Fibroblast of skin of scalp (primary cell): ENCODE measurements at regions not wholly inside any gene's neighbourhood (a gene's known extent, or its start where the extent isn't known, plus 50 kb on each side); places are given as distances from the start of the nearest gene placed in this dataset.
"Not testable (repeated sequence)": the region's sequence is repeated elsewhere in the genome, so short reads cannot be mapped to it uniquely, and the experiment has no call there.

ENCODE experiments used
- DNase-seq: peaks from one replicate; pipeline ENCODE4 v3.0.0-alpha.2; 2013

DNA sequence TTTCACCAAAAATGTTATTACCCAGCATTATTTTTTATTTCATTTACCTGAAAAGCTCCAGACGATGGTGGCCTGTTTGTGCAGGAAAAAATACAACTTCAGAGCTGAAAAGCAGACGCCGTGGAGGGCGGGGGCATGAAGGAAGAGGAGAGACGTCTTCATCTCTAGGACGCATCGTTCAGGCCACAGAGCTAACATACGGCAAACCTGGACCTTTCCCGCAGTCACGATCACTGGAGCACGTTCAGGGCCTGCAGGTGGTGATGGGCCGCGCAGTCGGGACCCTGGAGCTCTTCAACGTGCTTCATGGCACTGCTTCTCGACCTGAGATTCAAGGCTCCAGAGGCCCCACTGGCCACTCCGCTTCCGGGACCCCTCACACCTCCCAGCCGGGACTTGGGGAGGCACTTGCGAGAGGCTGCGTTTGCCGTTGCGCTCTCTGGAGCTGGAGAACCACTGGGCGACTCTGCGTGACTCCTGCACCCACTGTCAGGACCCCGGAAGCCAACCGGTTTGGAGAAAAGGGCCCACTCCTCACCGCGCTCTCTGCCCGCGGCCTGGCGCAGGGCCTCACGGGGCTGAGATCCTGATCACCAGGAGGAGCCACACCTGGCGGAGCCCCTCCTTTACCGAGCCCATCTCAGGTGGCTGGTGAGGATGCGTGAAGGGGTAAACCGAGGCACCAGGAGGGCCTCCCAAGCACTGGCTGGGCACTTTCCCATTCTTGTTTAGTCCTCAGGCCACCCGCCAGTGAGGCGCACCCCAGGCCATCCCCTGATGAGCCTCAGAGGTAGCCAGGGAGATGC is 164.4 kb upstream of the AFDN start:
- no peak for DNase-seq

GRCh38 chr6:167662881-167663205 is 163.9 kb upstream of the AFDN start:
- DNase-seq: no peak

GRCh38 chr6:167663316-167663715 is 163.4 kb upstream of the AFDN start:
- no peak for DNase-seq

- no peak for DNase-seq
Observed at GRCh38 chr6:167663784-167664443, 162.8 kb upstream of the AFDN start.

DNA sequence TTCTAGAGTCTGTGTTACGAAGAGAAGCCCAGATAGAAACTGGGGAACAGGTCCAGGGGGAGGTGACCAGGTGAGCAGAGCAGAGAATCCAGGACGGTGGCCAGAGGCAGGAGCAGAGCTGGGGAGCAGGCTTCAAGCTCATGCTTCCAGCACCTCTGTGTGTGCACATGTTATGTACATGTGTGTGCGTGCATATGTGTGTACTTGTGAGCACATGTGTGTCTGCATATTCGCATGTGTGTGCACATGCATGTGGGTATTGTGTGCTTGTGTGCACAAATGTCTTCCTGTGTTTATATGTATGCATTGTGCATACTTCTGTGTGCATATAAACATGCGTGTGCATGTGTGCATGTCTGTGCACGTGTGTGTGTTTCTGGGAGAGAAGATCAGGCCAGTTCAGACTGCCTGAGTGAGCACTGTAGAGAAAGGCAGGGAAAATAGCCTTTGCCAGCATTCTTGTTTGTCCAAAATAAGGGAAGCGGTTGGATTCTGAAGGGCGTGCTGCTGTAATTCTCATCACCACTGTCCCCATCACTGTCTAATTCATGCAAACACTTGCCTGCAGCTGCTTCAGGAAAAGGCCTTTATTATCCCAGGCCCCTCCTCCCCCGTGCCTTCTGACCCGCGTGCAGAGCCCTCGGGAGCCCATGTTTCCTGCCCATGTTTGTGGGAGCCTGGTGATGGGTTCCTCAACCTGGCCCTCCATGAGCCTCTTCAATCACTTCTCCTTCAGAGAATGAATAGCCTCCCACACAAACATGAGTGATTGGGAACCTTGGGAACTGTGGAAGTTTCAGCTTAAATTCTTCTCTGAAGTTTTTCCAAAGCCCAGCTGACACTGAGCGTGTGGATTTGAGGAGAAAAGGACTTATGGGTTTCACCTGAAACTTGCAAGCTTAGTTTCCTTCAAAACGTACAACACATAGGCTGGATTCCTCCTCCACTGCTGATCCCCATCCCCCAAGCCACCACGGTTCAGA is 161.7 kb upstream of the AFDN start:
- DNase-seq: no peak

DNA sequence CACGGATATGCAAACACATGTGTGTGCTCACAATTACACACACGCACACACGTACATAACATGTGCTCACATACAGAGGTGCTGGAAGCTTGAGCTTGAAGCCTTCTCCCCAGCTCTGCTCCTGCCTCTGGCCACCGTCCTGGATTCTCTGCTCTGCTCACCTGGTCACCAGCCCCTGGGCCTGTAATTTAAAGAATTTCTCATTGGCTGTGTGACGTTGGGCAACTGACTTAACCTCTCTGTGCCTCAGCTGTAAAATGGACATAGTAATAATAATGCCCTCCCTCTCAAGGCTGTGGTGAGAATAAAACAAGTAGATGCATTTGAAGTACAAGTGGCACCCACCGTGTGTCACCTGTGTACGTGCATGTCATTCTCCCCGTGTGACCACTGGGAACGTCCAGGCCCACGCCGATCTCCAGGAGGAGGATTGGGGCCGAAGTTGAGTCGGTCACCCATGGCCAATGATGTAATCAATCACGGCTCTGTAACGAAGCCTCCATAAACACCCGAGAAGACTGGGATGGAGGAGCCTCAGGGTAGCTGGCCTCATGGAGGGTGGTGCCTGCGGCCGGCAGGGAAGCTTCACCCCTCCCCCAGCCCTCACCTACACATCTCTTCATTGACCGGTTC is 160.9 kb upstream of the AFDN start:
- no peak for DNase-seq

DNA sequence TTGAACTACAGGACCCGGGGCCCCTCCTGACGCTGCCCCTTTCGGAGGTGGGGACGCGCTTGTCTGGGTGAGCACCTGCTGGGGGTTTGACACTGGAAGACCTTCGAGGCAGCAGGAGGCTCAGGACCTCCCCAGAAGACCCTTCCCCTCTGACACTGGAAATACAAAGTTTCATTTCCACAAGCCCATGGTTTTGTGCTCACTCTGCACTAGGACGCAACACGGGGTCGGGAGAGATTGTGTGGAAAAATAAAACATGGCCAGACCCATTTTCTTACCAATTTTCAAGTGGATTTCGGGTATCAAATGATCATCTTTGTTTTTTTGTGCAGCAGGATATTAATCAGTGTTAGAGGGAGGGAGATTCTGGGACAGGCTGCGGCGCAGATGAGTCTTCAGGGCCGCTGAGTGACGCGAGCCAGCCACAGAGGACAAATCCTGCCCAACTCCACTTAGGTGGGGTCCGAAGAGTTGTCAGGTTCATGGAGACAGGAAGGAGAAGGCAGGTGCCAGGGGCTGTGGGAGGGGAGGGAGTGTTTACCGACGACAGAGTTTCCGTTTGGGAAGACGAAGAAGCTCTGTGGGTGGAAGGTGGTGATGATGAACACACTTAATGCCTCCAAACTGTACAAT is 160.0 kb upstream of the AFDN start:
- no peak for DNase-seq

- no peak for DNase-seq
Observed at GRCh38 chr6:167667204-167668018, 159.3 kb upstream of the AFDN start.

- DNase-seq: no peak
Observed at GRCh38 chr6:167668019-167668753, 158.5 kb upstream of the AFDN start.

GRCh38 chr6:167668754-167669552 is 157.8 kb upstream of the AFDN start:
- no peak for DNase-seq

- no peak for DNase-seq
Observed at GRCh38 chr6:167669553-167669849, 157.2 kb upstream of the AFDN start.

DNA sequence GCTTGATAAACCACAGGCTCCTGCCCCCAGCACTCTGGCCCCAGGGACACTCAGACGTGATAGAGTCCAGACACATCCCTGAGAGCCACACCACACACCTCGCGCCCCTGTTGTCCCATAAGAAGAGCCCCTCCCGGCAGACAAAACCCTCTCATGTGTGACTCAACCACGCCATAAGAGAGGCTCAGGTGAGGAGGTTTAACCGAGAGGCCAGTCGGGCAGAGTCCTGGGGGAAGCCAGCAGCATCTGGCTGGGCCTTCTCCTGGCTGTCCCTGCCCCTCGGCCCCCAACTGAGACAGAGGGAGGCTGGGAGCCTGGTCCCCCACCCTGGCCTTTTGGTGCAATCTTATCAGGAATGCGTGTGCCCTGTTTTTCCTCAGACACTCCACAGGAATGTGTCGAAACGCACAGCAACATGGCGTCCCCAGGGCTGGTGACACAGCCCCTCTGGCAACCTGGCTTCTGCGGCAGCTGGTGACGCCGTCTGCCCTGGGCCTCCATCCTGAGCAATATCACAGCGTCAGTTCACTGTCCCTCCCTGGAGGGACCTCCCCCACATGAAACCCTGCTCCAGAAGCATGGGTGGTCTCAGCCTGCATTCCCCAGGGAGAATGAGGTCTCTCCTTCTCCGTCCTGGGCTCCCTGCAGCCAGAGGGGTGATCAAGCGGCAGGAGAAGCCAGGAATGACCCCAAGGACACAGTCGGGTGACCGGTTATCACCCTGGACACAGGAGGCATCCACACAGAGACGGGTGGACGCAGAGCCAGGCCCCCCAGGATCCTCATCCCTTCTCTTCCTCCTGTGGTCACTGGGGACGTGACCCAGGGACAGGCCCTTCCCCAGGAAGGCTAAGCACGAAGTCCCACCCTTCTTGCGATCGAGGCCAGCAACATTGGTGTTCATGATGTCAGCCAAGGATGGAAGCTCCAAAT is 156.6 kb upstream of the AFDN start:
- no peak for DNase-seq

- no peak for DNase-seq
Observed at GRCh38 chr6:167670938-167671338, 155.8 kb upstream of the AFDN start.

DNA sequence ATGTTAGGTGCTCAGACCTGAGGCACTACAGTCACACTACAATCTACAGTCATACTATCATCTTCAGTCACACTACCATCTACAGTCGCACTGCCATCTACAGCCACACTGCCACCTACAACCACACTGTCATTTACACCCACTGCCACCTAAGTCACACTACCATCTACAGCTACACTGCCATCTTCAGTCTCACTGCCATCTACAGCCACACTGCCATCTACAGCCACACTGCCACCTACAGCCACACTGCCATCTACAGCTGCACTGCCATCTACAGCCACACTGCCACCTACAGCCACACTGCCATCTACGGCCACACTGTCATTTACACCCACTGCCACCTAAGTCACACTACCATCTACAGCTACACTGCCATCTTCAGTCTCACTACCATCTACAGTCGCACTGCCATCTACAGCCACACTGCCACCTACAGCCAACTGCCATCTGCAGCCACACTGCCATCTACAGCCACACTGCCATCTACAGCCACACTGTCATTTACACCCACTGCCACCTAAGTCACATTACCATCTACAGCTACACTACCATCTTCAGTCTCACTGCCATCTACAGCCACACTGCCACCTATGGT is 155.2 kb upstream of the AFDN start:
- not testable (repeated sequence) for DNase-seq

GRCh38 chr6:167671977-167672687 is 154.6 kb upstream of the AFDN start:
- DNase-seq: no peak

DNA sequence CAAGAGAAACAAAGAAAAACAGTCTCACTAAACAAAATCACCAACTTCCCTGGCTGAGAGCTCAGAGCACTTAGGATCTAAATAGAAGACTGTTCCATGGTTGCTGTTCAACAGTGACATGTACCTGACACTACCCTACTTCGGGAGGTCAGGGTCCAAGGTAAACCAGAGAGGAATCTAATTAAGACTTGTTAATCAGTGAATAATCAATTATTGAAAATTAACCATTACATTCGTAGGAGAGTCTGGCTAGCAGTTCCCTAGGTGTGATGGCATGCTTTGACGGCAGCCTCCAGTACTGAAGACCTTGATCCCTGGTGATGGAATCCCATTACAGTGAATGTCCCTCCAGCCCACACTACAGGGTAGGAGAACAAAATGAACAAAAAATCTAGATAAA is 154.0 kb upstream of the AFDN start:
- DNase-seq: no peak

DNA sequence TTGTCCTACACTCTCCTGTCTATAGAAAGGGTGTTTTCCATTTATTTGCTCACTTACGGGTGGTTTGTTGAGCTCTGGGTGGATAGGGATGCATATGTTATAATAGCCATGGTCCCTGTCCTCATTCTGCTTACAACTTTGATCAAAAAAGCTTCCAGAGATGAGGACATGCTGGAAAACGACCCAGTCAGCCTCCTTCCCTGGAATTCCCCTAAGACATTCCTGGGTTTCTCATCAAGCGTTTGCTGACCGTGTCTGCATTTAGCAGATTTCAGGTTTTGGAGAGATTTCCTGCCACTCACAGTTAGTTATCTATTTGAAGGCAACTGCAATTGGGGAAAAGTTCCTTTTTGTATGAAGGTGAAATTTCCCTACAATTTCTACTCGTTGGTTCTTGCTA is 152.8 kb upstream of the AFDN start:
- DNase-seq: no peak

GRCh38 chr6:167674486-167674885 is 152.2 kb upstream of the AFDN start:
- no peak for DNase-seq
